ENCODE measurements at regions not wholly inside any gene's neighbourhood (a gene's known extent, or its start where the extent isn't known, plus 50 kb on each side); places are given as distances from the start of the nearest gene placed in this dataset.

DNA sequence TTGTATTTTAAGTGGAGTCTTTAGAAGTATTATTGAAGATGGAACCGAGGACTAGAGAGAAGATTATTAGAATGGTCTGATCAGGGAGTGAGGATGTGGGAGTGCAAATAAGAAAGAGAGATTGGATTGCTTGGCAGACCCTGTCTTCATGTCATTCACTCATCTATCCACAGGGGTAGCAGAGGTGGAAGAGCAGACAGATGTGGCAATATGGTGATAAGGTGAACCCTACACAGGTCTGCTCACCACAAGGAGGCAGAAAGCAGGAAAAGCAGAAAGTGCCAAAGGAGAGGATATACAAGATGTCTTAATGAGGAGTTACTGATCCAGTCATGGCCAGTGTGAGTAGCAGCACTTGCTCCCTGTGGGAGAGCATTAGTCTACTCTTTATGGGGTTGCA is 129.4 kb downstream of the MAGEE2 start:
- WGBS (ENCODE audit: low lambda C conversion rate): 18% methylated on average over 1 of the region's 1 CpG
- POLR2A ChIA-PET: no interaction called here
- CTCF ChIA-PET (ENCODE audit: low intra/inter-chr PET ratio, low total read pairs): no interaction called here

More for the DNA sequence above, 129.4 kb downstream of the MAGEE2 start:
- Histone ChIP-seq H3K4me3 (replicated peaks in 1 of 3; ENCODE audit: insufficient read depth in 1 of 3, low read depth in 2 of 3, low read length in 3 of 3) (no peak overlapping the region), H3K9ac (ENCODE audit: insufficient read depth, low read depth, low read length) (no peak overlapping the region), H3K9me3 (ENCODE audit: low read length) (no peaks in the 10 kb centered on the region), H3K4me1 (ENCODE audit: insufficient read depth, low read length) (peaks cover 16% of the 10 kb centered on the region; the same call in 1 of the 2 replicates), H3K4me2 (ENCODE audit: low read depth, low read length) (no peak overlapping the region), H3K27me3 (ENCODE audit: control insufficient read depth in 1 of 2, insufficient read depth in 2 of 2, low read length in 2 of 2) (no peaks in the 10 kb centered on the region), H3K79me2 (ENCODE audit: insufficient read depth, low read length) (no peaks in the 10 kb centered on the region), H4K20me1 (ENCODE audit: insufficient read depth, low read length) (no peaks in the 10 kb centered on the region), H3K27ac (ENCODE audit: extremely low read length, insufficient read depth, low read length) (no peak overlapping the region), H3K36me3 (replicated peaks in 1 of 2; ENCODE audit: control insufficient read depth in 1 of 2, insufficient read depth in 2 of 2, low read length in 2 of 2) (no peaks in the 10 kb centered on the region), H2AFZ (ENCODE audit: low read length) (no peak overlapping the region)
- TF ChIP-seq IRF2 (CRISPR knock-in tag; IDR thresholded peaks at IDR 0.05): no peak
- no peak for TF ChIP-seq SAP130 (CRISPR knock-in tag; IDR thresholded peaks at IDR 0.05; ENCODE audit: low read depth)
- TF ChIP-seq, protein P1, sequence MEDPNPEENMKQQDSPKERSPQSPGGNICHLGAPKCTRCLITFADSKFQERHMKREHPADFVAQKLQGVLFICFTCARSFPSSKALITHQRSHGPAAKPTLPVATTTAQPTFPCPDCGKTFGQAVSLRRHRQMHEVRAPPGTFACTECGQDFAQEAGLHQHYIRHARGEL (CRISPR knock-in tag; IDR thresholded peaks at IDR 0.05): no peak
- no peak for TF ChIP-seq REL (CRISPR knock-in tag; conservative IDR thresholded peaks at IDR 0.05)
- TF ChIP-seq, protein P2, sequence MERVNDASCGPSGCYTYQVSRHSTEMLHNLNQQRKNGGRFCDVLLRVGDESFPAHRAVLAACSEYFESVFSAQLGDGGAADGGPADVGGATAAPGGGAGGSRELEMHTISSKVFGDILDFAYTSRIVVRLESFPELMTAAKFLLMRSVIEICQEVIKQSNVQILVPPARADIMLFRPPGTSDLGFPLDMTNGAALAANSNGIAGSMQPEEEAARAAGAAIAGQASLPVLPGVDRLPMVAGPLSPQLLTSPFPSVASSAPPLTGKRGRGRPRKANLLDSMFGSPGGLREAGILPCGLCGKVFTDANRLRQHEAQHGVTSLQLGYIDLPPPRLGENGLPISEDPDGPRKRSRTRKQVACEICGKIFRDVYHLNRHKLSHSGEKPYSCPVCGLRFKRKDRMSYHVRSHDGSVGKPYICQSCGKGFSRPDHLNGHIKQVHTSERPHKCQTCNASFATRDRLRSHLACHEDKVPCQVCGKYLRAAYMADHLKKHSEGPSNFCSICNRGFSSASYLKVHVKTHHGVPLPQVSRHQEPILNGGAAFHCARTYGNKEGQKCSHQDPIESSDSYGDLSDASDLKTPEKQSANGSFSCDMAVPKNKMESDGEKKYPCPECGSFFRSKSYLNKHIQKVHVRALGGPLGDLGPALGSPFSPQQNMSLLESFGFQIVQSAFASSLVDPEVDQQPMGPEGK (CRISPR knock-in tag; IDR thresholded peaks at IDR 0.05): no peak
- no peak for TF ChIP-seq FOXO1 (CRISPR knock-in tag; IDR thresholded peaks at IDR 0.05)
- TF ChIP-seq ZSCAN29 (CRISPR knock-in tag; conservative IDR thresholded peaks at IDR 0.05): no peak
- no peak for TF ChIP-seq ZC3H13 (CRISPR knock-in tag; IDR thresholded peaks at IDR 0.05)
- no peak for TF ChIP-seq ZNF841 (CRISPR knock-in tag; IDR thresholded peaks at IDR 0.05; ENCODE audit: borderline replicate concordance)
- no peak for TF ChIP-seq ZNF543 (CRISPR knock-in tag; IDR thresholded peaks at IDR 0.05)
- TF ChIP-seq, protein P3, sequence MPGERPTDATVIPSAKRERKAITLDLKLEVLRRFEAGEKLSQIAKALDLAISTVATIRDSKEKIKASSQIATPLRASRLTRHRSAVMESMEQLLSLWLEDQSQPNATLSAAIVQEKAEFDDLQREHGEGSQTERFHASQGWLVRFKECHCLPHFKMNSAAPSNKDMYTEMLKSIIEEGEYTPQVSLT (CRISPR knock-in tag; IDR thresholded peaks at IDR 0.05; ENCODE audit: borderline replicate concordance, low read depth): no peak
- no peak for TF ChIP-seq ZNF556 (CRISPR knock-in tag; IDR thresholded peaks at IDR 0.05; ENCODE audit: borderline replicate concordance)
- TF ChIP-seq, protein P4, sequence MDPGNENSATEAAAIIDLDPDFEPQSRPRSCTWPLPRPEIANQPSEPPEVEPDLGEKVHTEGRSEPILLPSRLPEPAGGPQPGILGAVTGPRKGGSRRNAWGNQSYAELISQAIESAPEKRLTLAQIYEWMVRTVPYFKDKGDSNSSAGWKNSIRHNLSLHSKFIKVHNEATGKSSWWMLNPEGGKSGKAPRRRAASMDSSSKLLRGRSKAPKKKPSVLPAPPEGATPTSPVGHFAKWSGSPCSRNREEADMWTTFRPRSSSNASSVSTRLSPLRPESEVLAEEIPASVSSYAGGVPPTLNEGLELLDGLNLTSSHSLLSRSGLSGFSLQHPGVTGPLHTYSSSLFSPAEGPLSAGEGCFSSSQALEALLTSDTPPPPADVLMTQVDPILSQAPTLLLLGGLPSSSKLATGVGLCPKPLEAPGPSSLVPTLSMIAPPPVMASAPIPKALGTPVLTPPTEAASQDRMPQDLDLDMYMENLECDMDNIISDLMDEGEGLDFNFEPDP (CRISPR knock-in tag; conservative IDR thresholded peaks at IDR 0.05): no peak
- TF ChIP-seq, protein P5, sequence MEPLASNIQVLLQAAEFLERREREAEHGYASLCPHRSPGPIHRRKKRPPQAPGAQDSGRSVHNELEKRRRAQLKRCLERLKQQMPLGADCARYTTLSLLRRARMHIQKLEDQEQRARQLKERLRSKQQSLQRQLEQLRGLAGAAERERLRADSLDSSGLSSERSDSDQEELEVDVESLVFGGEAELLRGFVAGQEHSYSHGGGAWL (CRISPR knock-in tag; IDR thresholded peaks at IDR 0.05): no peak
- no peak for TF ChIP-seq AKAP8 (CRISPR knock-in tag; IDR thresholded peaks at IDR 0.05)
- intact Hi-C loops (cut with micrococcal nuclease; ENCODE audit: unreplicated experiment): no loop called here
- FAIRE-seq: peak; percentile 26
- in situ Hi-C loops (cut with HindIII; ENCODE audit: extremely low pct_ligation_motif_present, low pct_unique_long_range_greater_than_20kb): no loop called here
- DNase-seq (ENCODE audit: low spot score): no peak
- no TSS peak for BruUV-seq (replicated peaks)
- peak; percentile 89 for ATAC-seq

Data from HepG2 (cell line).